T1000 (cell line): ENCODE measurements at regions not wholly inside any gene's neighbourhood (a gene's known extent, or its start where the extent isn't known, plus 50 kb on each side); places are given as distances from the start of the nearest gene placed in this dataset.

Source experiments
- DNase-seq: peaks from one replicate; lab custom pipeline; 2025; ENCODE audit warnings: mixed read lengths; lab: John Stamatoyannopoulos, UW

DNA sequence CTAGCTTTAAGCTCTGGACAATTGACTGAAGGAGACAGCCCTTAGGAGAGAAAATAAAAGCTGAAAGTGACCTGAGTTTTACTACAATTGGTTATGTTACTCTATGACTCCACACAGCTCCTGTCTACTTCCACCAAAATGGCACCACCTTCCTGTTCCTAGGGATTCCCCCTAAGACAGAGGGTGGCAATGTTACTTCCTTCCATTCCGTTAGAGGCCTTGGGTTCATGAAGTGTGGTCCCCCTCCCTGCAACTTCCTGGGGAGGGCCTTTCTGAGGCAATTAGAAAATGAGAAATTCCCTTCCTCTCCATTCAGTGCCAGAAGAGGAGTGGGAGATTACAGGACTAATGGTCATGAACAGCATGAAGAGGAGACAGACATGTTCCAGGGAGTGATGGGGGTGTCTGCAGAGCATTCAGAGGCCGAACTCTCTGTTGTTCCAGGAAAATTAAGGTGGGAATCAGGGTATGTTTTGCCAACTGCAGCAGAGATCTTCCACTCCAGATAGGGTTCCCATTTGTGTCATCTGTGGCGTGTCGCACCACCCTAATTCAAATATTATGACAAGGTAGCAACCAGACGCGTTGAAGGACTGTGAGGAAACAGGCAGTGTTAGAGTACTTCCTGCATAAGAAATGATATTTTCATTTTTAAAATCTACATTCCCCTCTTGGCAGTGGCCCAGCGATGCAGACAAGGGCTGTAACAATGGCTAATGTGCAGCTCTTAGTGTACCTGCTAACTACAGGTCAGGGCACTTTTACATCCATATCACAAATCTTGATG, 53.1 kb upstream of the TRIM67 start:
- no peak for DNase-seq

DNA sequence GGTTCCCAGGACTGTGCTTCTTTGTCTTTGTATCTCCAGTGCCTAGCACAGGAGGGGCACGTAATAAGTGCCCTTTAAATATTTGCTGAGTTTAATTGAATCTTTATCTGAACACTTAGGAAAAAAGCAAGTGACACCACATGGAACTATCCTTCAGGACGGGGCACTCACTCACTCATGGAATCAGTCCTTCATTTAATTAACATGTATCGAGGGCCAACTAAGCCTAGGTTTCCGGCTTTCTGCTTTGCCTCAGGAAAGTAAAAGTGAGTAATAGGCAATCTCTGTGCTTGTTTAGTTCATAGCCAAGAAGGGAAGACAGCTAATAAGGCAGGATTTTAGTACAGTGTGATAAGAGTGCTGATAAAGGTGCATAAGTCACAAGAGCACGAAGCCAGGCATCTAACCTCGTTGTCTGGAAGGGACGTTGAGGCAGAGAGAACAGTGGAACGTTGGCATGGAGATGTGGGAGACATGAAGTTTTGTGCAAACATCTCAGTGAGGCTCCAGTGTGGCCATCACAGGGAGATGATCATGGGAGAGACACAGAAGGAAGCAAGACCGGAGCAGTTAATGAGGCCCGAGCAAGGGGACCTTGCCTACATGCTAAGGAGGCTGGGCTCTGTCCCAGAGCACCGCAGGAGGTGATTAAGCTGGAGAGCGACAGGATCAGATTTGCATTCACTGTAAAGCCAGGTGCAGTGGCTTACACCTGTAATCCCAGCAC, 54.1 kb upstream of the TRIM67 start:
- no peak for DNase-seq

- DNase-seq, result no peak
Measured at GRCh38 chr1:231107151-231107550, 54.7 kb upstream of the TRIM67 start.

DNA sequence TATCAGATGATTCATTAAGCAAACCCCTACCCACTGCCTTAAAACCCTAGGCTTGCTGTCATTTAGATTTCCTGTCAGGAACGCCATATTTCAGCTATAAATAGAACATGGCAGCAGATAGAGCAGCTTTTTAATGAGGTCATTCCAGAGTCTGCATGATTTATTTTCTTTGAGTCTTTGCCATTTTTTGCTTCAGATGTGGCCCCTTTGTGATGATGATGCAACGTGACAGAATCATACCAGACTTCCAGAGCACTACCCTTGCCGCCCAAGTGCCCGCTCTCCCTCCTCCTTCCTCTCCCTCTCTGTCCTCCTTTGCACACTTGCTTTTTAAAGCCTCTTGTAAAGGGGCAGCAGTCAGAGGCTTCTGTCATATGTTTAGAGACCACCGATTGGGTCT, 55.5 kb upstream of the TRIM67 start:
- DNase-seq, result peak; percentile 0

- DNase-seq, result no peak
Measured at GRCh38 chr1:231104917-231105316, 56.9 kb upstream of the TRIM67 start.

GRCh38 chr1:231103961-231104360, 57.9 kb upstream of the TRIM67 start:
- no peak for DNase-seq

- DNase-seq, result no peak
Measured at GRCh38 chr1:231099996-231100767, 60.1 kb upstream of the FAM89A start.

DNA sequence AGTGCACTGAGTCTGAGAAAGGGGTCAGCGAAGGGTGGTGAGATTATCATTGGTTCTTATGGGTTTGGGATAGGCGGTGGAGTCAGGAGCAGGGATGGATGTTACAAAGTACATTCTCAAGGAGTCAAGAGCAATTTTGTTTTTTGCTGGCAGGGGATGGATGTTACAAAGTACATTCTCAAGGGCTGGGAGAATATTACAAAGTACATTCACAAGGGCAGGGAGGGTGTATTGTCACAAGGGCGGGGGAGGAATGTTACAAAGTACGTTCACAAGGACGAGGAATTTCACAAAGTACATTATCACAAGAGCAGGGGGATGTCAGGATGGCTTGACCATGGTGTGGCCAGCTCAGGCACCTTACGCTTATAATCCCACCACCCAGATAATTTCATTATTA, 59.3 kb upstream of the FAM89A start:
- no peak for DNase-seq

DNA sequence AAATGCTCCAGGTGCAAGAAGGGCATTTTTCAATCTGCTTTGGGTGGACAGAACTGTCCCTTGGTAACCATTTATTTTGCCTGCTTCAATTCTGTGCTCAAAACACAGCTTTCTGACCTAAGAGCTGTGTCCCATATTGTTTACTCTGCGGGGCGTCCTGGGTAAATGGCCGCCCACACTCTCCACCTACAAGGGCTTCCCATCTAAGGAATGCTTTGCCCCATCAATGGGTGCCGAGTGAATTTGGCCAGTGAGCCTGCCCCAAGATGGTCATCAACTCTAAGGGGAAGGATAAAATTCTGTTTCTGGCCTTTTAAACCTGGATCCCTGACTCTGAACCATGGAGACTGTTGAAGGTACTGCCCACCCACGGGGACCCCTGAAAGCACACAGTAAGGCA, 55.5 kb upstream of the FAM89A start:
- no peak for DNase-seq

GRCh38 chr1:231094421-231094820, 54.4 kb upstream of the FAM89A start:
- no peak for DNase-seq

GRCh38 chr1:231093156-231093922, 53.3 kb upstream of the FAM89A start:
- DNase-seq, result no peak

DNA sequence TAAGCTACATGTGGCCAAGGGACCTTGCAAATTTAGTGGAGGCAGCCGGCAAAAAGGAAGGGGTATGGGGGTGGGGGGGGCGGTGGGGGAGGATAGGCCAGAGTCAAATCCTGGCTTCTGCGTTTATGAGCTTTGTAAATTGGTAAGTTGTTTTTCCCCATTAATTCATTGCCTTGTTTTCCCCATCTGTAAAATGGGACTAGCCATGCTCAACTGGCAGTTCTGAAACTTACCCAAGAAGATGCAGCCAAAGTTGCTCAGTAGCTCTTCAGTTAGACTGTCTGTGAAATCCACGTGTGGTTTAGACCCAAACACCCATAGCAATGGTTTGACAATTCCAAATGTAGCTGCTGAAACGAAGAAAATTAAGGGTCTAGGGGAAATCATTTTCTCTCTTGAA, 52.3 kb upstream of the FAM89A start:
- DNase-seq, result no peak

DNA sequence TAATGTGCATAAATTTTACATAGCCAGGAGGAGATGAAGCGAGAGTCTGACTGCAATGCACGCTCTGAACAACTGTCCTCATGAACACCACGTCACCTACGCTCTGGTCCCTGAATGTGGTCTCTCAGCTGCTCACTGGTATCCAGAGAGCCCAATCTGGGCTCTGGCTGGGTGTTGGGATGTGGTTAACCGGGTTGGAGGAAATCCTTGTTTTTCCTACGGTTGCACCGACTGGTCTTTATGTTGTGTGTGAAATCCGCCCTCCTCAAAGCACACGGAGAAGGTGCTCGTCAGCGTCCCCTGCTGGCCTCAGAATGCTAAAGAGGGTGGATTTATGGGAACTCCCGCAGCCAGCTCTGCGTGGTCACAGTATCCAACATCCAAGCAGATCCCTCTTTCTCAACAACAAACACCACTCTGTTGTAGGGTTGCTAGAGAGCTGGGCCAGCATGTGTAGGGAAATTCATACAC, 51.8 kb upstream of the FAM89A start:
- no peak for DNase-seq

GRCh38 chr1:231091415-231091814, 51.4 kb upstream of the FAM89A start:
- no peak for DNase-seq
